T-helper 17 cell (primary cell): ENCODE measurements at regions not wholly inside any gene's neighbourhood (a gene's known extent, or its start where the extent isn't known, plus 50 kb on each side); places are given as distances from the start of the nearest gene placed in this dataset.

Experiments
- ATAC-seq: fragments of 150-1000 bp; cut with Tn5 transposase; 2 replicates; pipeline ENCODE4 v1.10.0; 2021; ENCODE audit warnings: mild to moderate bottlenecking, moderate library complexity
- DNase-seq, 3 donors: peaks; one replicate each; pipeline versions ENCODE4 v3.0.0 to v3.0.0-alpha.2; 2020 to 2021
- H3K9me3 ChIP-seq: one replicate; pipeline ENCODE4 v1.7.0; 2013; ENCODE audit warnings: low read length, mild to moderate bottlenecking; ENCODE audit not compliant: control insufficient read depth, poor library complexity, severe bottlenecking
- H3K27ac Mint-ChIP-seq: one replicate; pipeline ENCODE4 v1.8.0; 2022; ENCODE audit warnings: mild to moderate bottlenecking, moderate library complexity, mixed read lengths
- H3K27me3 Mint-ChIP-seq: one replicate; pipeline ENCODE4 v1.8.0; 2022; ENCODE audit warnings: mixed read lengths
- H3K36me3 Mint-ChIP-seq: one replicate; pipeline ENCODE4 v1.8.0; 2022; ENCODE audit warnings: low read depth, mixed read lengths
- H3K4me1 Mint-ChIP-seq: one replicate; pipeline ENCODE4 v1.8.0; 2022; ENCODE audit warnings: mild to moderate bottlenecking, mixed read lengths
- H3K4me3 Mint-ChIP-seq: one replicate; pipeline ENCODE4 v1.8.0; 2022; ENCODE audit warnings: mild to moderate bottlenecking, moderate library complexity, mixed read lengths

GRCh38 chr1:36542024-36542961 is 59.6 kb upstream of the CSF3R start:
- H3K27ac Mint-ChIP-seq, result no peak overlapping the region
- ATAC-seq, result no peak
- no peak overlapping the region for H3K4me3 Mint-ChIP-seq
- DNase-seq, result no peak
- H3K9me3 ChIP-seq, result no peaks in the 10 kb centered on the region
- peaks cover 8% of the 10 kb centered on the region for H3K36me3 Mint-ChIP-seq
- peaks cover 69% of the 10 kb centered on the region for H3K27me3 Mint-ChIP-seq
- H3K4me1 Mint-ChIP-seq, result peaks cover 4% of the 10 kb centered on the region

- Mint-ChIP-seq H3K27me3 (peaks cover 73% of the 10 kb centered on the region), H3K36me3 (peaks cover 5% of the 10 kb centered on the region), H3K27ac (no peak overlapping the region), H3K4me1 (peaks cover 4% of the 10 kb centered on the region), H3K4me3 (no peak overlapping the region)
- H3K9me3 ChIP-seq, result no peaks in the 10 kb centered on the region
- no peak for DNase-seq
- ATAC-seq, result no peak
Measured at GRCh38 chr1:36540056-36540455, 57.3 kb upstream of the CSF3R start.

GRCh38 chr1:36539526-36539925 is 56.8 kb upstream of the CSF3R start:
- Mint-ChIP-seq H3K4me3 (no peak overlapping the region), H3K36me3 (peaks cover 5% of the 10 kb centered on the region), H3K4me1 (peaks cover 4% of the 10 kb centered on the region), H3K27ac (no peak overlapping the region), H3K27me3 (peaks cover 79% of the 10 kb centered on the region)
- no peak for ATAC-seq
- no peak for DNase-seq
- H3K9me3 ChIP-seq, result no peaks in the 10 kb centered on the region

- H3K9me3 ChIP-seq, result no peaks in the 10 kb centered on the region
- no peak for DNase-seq
- no peak for ATAC-seq
- H3K36me3 Mint-ChIP-seq, result peaks cover 5% of the 10 kb centered on the region
- no peak overlapping the region for H3K27ac Mint-ChIP-seq
- H3K27me3 Mint-ChIP-seq, result peaks cover 78% of the 10 kb centered on the region
- H3K4me1 Mint-ChIP-seq, result no peaks in the 10 kb centered on the region
- H3K4me3 Mint-ChIP-seq, result no peak overlapping the region
Measured at GRCh38 chr1:36537991-36538390, 55.3 kb upstream of the CSF3R start.

GRCh38 chr1:36537190-36537768 is 54.6 kb upstream of the CSF3R start:
- no peak overlapping the region for H3K4me3 Mint-ChIP-seq
- DNase-seq (no peak), ATAC-seq (no peak)
- H3K4me1 Mint-ChIP-seq, result no peaks in the 10 kb centered on the region
- H3K27ac Mint-ChIP-seq, result no peak overlapping the region
- peaks cover 5% of the 10 kb centered on the region for H3K36me3 Mint-ChIP-seq
- peaks cover 78% of the 10 kb centered on the region for H3K27me3 Mint-ChIP-seq
- peaks cover 3% of the 10 kb centered on the region for H3K9me3 ChIP-seq

GRCh38 chr1:36536727-36537126 is 54.0 kb upstream of the CSF3R start:
- ATAC-seq (no peak), DNase-seq (no peak)
- peaks cover 5% of the 10 kb centered on the region for H3K36me3 Mint-ChIP-seq

GRCh38 chr1:36534711-36535412 is 52.1 kb upstream of the CSF3R start:
- H3K9me3 ChIP-seq, result peaks cover 3% of the 10 kb centered on the region
- peaks cover 5% of the 10 kb centered on the region for H3K36me3 Mint-ChIP-seq
- no peak overlapping the region for H3K27ac Mint-ChIP-seq
- no peak for DNase-seq
- H3K27me3 Mint-ChIP-seq, result peaks cover 65% of the 10 kb centered on the region
- ATAC-seq, result no peak
- H3K4me3 Mint-ChIP-seq, result no peak overlapping the region
- no peaks in the 10 kb centered on the region for H3K4me1 Mint-ChIP-seq

More at GRCh38 chr1:36536727-36537126, 54.0 kb upstream of the CSF3R start:
- Mint-ChIP-seq H3K4me1 (no peaks in the 10 kb centered on the region), H3K27me3 (peaks cover 78% of the 10 kb centered on the region), H3K4me3 (no peak overlapping the region), H3K27ac (no peak overlapping the region)
- H3K9me3 ChIP-seq, result peaks cover 3% of the 10 kb centered on the region

GRCh38 chr1:36533897-36534296 is 51.2 kb upstream of the CSF3R start:
- Mint-ChIP-seq H3K27me3 (peaks cover 55% of the 10 kb centered on the region), H3K4me1 (no peaks in the 10 kb centered on the region), H3K27ac (no peak overlapping the region), H3K36me3 (peaks cover under 1% of the 10 kb centered on the region), H3K4me3 (no peak overlapping the region)
- H3K9me3 ChIP-seq, result peaks cover 3% of the 10 kb centered on the region
- ATAC-seq (no peak), DNase-seq (no peak)

- ATAC-seq (no peak), DNase-seq (no peak)
- H3K36me3 Mint-ChIP-seq, result no peaks in the 10 kb centered on the region
- H3K9me3 ChIP-seq, result peaks cover 3% of the 10 kb centered on the region
- H3K27ac Mint-ChIP-seq, result no peak overlapping the region
- no peak overlapping the region for H3K4me3 Mint-ChIP-seq
- peaks cover 56% of the 10 kb centered on the region for H3K27me3 Mint-ChIP-seq
- H3K4me1 Mint-ChIP-seq, result no peaks in the 10 kb centered on the region
Measured at GRCh38 chr1:36532810-36533401, 50.2 kb upstream of the CSF3R start.
